GM12878 (cell line): ENCODE measurements at regions not wholly inside any gene's neighbourhood (a gene's known extent, or its start where the extent isn't known, plus 50 kb on each side); places are given as distances from the start of the nearest gene placed in this dataset.

Experiments used
- ATAC-seq: fragments of 200-7000 bp; cut with Tn5 transposase; 3 replicates; pipeline ENCODE4 v1.9.1; 2020; ENCODE audit warnings: mild to moderate bottlenecking, moderate library complexity
- BruUV-seq: library from RNA; stranded (reverse); fragments of 400-500 nt; replicated peaks from 2 replicates; lab custom pipeline; 2021; lab: Mats Ljungman, UMichigan
- CTCF ChIA-PET: fragments of 300-600 bp; sonication (Branson Sonifier 250); formaldehyde crosslinking; extraction: SDS; loops from one replicate; lab custom pipeline; 2021; ENCODE audit warnings: inconsistent platforms; lab: Yijun Ruan, JAX
- POLR2A ChIA-PET: fragments of 350-600 bp; formaldehyde crosslinking; extraction: SDS; loops from one replicate; lab custom pipeline; 2021; ENCODE audit warnings: inconsistent platforms; lab: Charles Lee
- RAD21 ChIA-PET: fragments of 300-600 bp; sonication (Branson Sonifier 250); formaldehyde crosslinking; loops from one replicate; lab custom pipeline; 2023; ENCODE audit warnings: antibody characterized with exemption; ENCODE audit not compliant: unreplicated experiment; lab: Charles Lee
- SMC1A ChIA-PET: fragments of 300-600 bp; sonication (Branson Sonifier 250); formaldehyde crosslinking; loops from one replicate; lab custom pipeline; 2023; ENCODE audit not compliant: unreplicated experiment, uncharacterized antibody; lab: Charles Lee
- DNase-seq: peaks from one replicate; pipeline ENCODE4 v3.0.0-alpha.2; 2011; ENCODE audit warnings: low read depth, low spot score
- FAIRE-seq: peaks from 3 replicates; lab custom pipeline; 2011; peaks lifted over from hg19 to GRCh38; lab: Jason Lieb, UNC
- H2AFZ ChIP-seq: 2 replicates; pipeline ENCODE4 v1.6.0; 2011; ENCODE audit warnings: low read depth, low read length, control low read depth; ENCODE audit not compliant: control insufficient read depth
- H3K27ac ChIP-seq: 2 replicates; pipeline ENCODE4 v1.5.1; 2011; ENCODE audit warnings: control low read depth; ENCODE audit not compliant: control insufficient read depth, insufficient read depth
- H3K27me3 ChIP-seq, 2 experiments: replicated peaks in 1 of 2; 2 replicates each; pipeline versions ENCODE4 v1.6.0 to v1.6.1; 2011; ENCODE audit warnings: low read length in 1 of 2; ENCODE audit not compliant: control insufficient read depth in 2 of 2, insufficient read depth in 2 of 2
- H3K36me3 ChIP-seq, 2 experiments: 2 replicates each; pipeline ENCODE4 v1.5.1; 2011; ENCODE audit warnings: low read length in 1 of 2; ENCODE audit not compliant: control insufficient read depth in 2 of 2, insufficient read depth in 2 of 2
- H3K4me1 ChIP-seq: 2 replicates; pipeline ENCODE4 v1.6.1; 2011; ENCODE audit warnings: mild to moderate bottlenecking, low read length, moderate library complexity, mixed read lengths; ENCODE audit not compliant: control insufficient read depth, insufficient read depth
- H3K4me2 ChIP-seq: 2 replicates; pipeline ENCODE4 v1.6.0; 2011; ENCODE audit warnings: control low read depth; ENCODE audit not compliant: control insufficient read depth, insufficient read depth
- H3K4me3 ChIP-seq: fragments of 200-600 bp; sonication (generic); 2 replicates; pipeline ENCODE4 v1.5.1; 2016
- H3K79me2 ChIP-seq: 2 replicates; pipeline ENCODE4 v1.6.0; 2011; ENCODE audit warnings: low read length; ENCODE audit not compliant: control insufficient read depth, insufficient read depth
- H3K9ac ChIP-seq: 2 replicates; pipeline ENCODE4 v1.8.0; 2011; ENCODE audit warnings: low read length, control low read depth, mixed read lengths; ENCODE audit not compliant: control insufficient read depth, insufficient read depth
- H3K9me3 ChIP-seq: replicated peaks from 3 replicates; pipeline ENCODE4 v1.5.1; 2011; ENCODE audit warnings: mild to moderate bottlenecking, low read length; ENCODE audit not compliant: control insufficient read depth, insufficient read depth
- H4K20me1 ChIP-seq: 2 replicates; pipeline ENCODE4 v1.6.0; 2011; ENCODE audit not compliant: control insufficient read depth, insufficient read depth
- BCL11A ChIP-seq: IDR thresholded peaks from 2 replicates; pipeline ENCODE4 v1.6.1; 2011; ENCODE audit warnings: low read depth, low read length
- BRCA1 ChIP-seq: IDR thresholded peaks from 2 replicates; pipeline ENCODE4 v1.6.1; 2011; ENCODE audit warnings: low read depth, low read length, improper control_type of control experiment
- CBX3 ChIP-seq: fragments of 200-600 bp; sonication (generic); IDR thresholded peaks from 2 replicates; pipeline ENCODE4 v1.6.1; 2016; ENCODE audit warnings: low read depth, borderline replicate concordance
- JUND ChIP-seq: IDR thresholded peaks from 2 replicates; pipeline ENCODE4 v1.6.1; 2012; ENCODE audit warnings: low read depth, mild to moderate bottlenecking, low read length, improper control_type of control experiment, moderate library complexity
- PKNOX1 ChIP-seq: fragments of 450-650 bp; IDR thresholded peaks from 2 replicates; pipeline ENCODE4 v1.6.1; 2016; ENCODE audit warnings: mild to moderate bottlenecking
- POLR2AphosphoS5 ChIP-seq: IDR thresholded peaks from 2 replicates; pipeline ENCODE4 v1.6.1; 2011; ENCODE audit warnings: mild to moderate bottlenecking, low read length, inconsistent platforms
- SUZ12 ChIP-seq: fragments of 200-600 bp; sonication (generic); IDR thresholded peaks from one replicate; pipeline ENCODE4 v1.6.1; 2018; ENCODE audit warnings: antibody characterized with exemption, mild to moderate bottlenecking; ENCODE audit not compliant: unreplicated experiment
- USF2 ChIP-seq: IDR thresholded peaks from 2 replicates; pipeline ENCODE4 v1.6.1; 2011; ENCODE audit warnings: low read depth, low read length, improper control_type of control experiment, borderline replicate concordance
- WGBS: methylation state at CpG from one replicate; pipeline ENCODE4 v1.1.6; 2016; ENCODE audit warnings: low lambda C conversion rate; ENCODE audit not compliant: insufficient replicate concordance, insufficient coverage; ENCODE audit errors: missing lambda C conversion rate; 5-methylcytosine and 5-hydroxymethylcytosine counted together
- in situ Hi-C: fragments of 300-500 bp; cut with MboI; formaldehyde crosslinking; loops from 9 replicates; pipeline ENCODE4 v1.14.3; 2018; ENCODE audit warnings: mixed read lengths
- intact Hi-C: fragments of 100-400 bp; cut with micrococcal nuclease; formaldehyde crosslinking; loops from one replicate; pipeline ENCODE4 v1.14.2; 2022; ENCODE audit not compliant: unreplicated experiment
- TF ChIP-seq, protein P1 (sequence below): fragments of 450-650 bp; IDR thresholded peaks from 2 replicates; pipeline ENCODE4 v1.6.1; 2017; ENCODE audit warnings: borderline replicate concordance
- TF ChIP-seq, protein P2 (sequence below): fragments of 450-650 bp; IDR thresholded peaks from 2 replicates; pipeline ENCODE4 v1.6.1; 2017; ENCODE audit warnings: mild to moderate bottlenecking, low read depth, inconsistent platforms; ENCODE audit not compliant: poor library complexity, severe bottlenecking
- TF ChIP-seq, protein P3 (sequence below): fragments of 450-650 bp; IDR thresholded peaks from 2 replicates; pipeline ENCODE4 v1.6.1; 2014; ENCODE audit warnings: mild to moderate bottlenecking

GRCh38 chr7:22635349-22635748, 91.7 kb upstream of the IL6 start:
- 0% methylated on average over 1 of the region's 1 CpG for WGBS
- ChIA-PET POLR2A (no interaction called here), RAD21 (no interaction called here), CTCF (interaction anchor here (0.9 to 1.2 kb wide), 3 partner anchors 23 to 171 kb away, joined by 3 to 4 read pairs (median 3); no protein-coding TSS in a partner anchor), SMC1A (no interaction called here)
- ATAC-seq: no peak
- no peak overlapping the region for H3K4me3 ChIP-seq
- no peaks in the 10 kb centered on the region for H3K36me3 ChIP-seq
- H3K4me2 ChIP-seq: no peak overlapping the region
- BruUV-seq: no TSS peak
- in situ Hi-C loops (no loop called here), intact Hi-C loops (no loop called here)
- TF ChIP-seq, protein P1, sequence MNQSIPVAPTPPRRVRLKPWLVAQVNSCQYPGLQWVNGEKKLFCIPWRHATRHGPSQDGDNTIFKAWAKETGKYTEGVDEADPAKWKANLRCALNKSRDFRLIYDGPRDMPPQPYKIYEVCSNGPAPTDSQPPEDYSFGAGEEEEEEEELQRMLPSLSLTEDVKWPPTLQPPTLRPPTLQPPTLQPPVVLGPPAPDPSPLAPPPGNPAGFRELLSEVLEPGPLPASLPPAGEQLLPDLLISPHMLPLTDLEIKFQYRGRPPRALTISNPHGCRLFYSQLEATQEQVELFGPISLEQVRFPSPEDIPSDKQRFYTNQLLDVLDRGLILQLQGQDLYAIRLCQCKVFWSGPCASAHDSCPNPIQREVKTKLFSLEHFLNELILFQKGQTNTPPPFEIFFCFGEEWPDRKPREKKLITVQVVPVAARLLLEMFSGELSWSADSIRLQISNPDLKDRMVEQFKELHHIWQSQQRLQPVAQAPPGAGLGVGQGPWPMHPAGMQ: no peak
- no peak for TF ChIP-seq SUZ12
- TF ChIP-seq, protein P2, sequence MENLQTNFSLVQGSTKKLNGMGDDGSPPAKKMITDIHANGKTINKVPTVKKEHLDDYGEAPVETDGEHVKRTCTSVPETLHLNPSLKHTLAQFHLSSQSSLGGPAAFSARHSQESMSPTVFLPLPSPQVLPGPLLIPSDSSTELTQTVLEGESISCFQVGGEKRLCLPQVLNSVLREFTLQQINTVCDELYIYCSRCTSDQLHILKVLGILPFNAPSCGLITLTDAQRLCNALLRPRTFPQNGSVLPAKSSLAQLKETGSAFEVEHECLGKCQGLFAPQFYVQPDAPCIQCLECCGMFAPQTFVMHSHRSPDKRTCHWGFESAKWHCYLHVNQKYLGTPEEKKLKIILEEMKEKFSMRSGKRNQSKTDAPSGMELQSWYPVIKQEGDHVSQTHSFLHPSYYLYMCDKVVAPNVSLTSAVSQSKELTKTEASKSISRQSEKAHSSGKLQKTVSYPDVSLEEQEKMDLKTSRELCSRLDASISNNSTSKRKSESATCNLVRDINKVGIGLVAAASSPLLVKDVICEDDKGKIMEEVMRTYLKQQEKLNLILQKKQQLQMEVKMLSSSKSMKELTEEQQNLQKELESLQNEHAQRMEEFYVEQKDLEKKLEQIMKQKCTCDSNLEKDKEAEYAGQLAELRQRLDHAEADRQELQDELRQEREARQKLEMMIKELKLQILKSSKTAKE: no peak
- TF ChIP-seq BRCA1: no peak
- no peak for TF ChIP-seq POLR2AphosphoS5
- TF ChIP-seq CBX3: no peak
- TF ChIP-seq JUND: no peak
- no peak for TF ChIP-seq PKNOX1
- TF ChIP-seq, protein P3, sequence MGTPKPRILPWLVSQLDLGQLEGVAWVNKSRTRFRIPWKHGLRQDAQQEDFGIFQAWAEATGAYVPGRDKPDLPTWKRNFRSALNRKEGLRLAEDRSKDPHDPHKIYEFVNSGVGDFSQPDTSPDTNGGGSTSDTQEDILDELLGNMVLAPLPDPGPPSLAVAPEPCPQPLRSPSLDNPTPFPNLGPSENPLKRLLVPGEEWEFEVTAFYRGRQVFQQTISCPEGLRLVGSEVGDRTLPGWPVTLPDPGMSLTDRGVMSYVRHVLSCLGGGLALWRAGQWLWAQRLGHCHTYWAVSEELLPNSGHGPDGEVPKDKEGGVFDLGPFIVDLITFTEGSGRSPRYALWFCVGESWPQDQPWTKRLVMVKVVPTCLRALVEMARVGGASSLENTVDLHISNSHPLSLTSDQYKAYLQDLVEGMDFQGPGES: no peak
- no peak for TF ChIP-seq USF2
- no peak for TF ChIP-seq BCL11A
- H3K9me3 ChIP-seq: peaks cover 4% of the 10 kb centered on the region; the same call in 2 of the 3 replicates
- no peak overlapping the region for H3K9ac ChIP-seq
- no peak for DNase-seq
- H3K79me2 ChIP-seq: no peaks in the 10 kb centered on the region
- H4K20me1 ChIP-seq: no peaks in the 10 kb centered on the region
- H3K4me1 ChIP-seq: no peaks in the 10 kb centered on the region
- no peak overlapping the region for H3K27ac ChIP-seq
- no peak for FAIRE-seq
- peaks cover 2 to 14% of the 10 kb centered on the region in 2 experiments; a peak in 3 of 4 replicates for H3K27me3 ChIP-seq
- H2AFZ ChIP-seq: no peak overlapping the region
